ENCODE measurements at regions not wholly inside any gene's neighbourhood (a gene's known extent, or its start where the extent isn't known, plus 50 kb on each side); places are given as distances from the start of the nearest gene placed in this dataset.
"Not testable (repeated sequence)": the region's sequence is repeated elsewhere in the genome, so short reads cannot be mapped to it uniquely, and the experiment has no call there.

- H3K36me3 Mint-ChIP-seq (ENCODE audit: low read depth), result no peaks in the 10 kb centered on the region
- TF ChIP-seq CTCF (IDR thresholded peaks at IDR 0.05), result no peak
- peaks cover 13% of the 10 kb centered on the region for H3K4me1 Mint-ChIP-seq (ENCODE audit: low read depth)
- DNase-seq, result peak; percentile 19
- H3K9me3 Mint-ChIP-seq, result no peaks in the 10 kb centered on the region
- H3K4me3 Mint-ChIP-seq, result no peak overlapping the region
- H3K27ac Mint-ChIP-seq, result no peak overlapping the region
- peaks cover 23% of the 10 kb centered on the region for H3K27me3 Mint-ChIP-seq (ENCODE audit: insufficient read depth)
Observed at GRCh38 chr5:138686668-138687067, 66.6 kb upstream of the CTNNA1 start.

GRCh38 chr5:138685193-138685745 lies 68.0 kb upstream of the CTNNA1 start:
- Mint-ChIP-seq H3K4me3 (no peak overlapping the region), H3K4me1 (ENCODE audit: low read depth) (peaks cover 10% of the 10 kb centered on the region), H3K27ac (no peak overlapping the region), H3K27me3 (ENCODE audit: insufficient read depth) (peaks cover 25% of the 10 kb centered on the region), H3K9me3 (no peaks in the 10 kb centered on the region), H3K36me3 (ENCODE audit: low read depth) (no peaks in the 10 kb centered on the region)
- no peak for DNase-seq
- no peak for TF ChIP-seq CTCF (IDR thresholded peaks at IDR 0.05)

- H3K9me3 Mint-ChIP-seq; H3K36me3 Mint-ChIP-seq (ENCODE audit: low read depth); H3K4me3 Mint-ChIP-seq; H3K27ac Mint-ChIP-seq; DNase-seq: not testable (repeated sequence)
- Mint-ChIP-seq H3K4me1 (ENCODE audit: low read depth) (peaks cover 10% of the 10 kb centered on the region), H3K27me3 (ENCODE audit: insufficient read depth) (peaks cover 30% of the 10 kb centered on the region)
Observed at GRCh38 chr5:138682462-138682861, 70.8 kb upstream of the CTNNA1 start.

- Mint-ChIP-seq H3K9me3 (peaks cover 11% of the 10 kb centered on the region), H3K27me3 (ENCODE audit: insufficient read depth) (peaks cover 14% of the 10 kb centered on the region)
- H3K36me3 Mint-ChIP-seq (ENCODE audit: low read depth); H3K4me1 Mint-ChIP-seq (ENCODE audit: low read depth); H3K27ac Mint-ChIP-seq; H3K4me3 Mint-ChIP-seq; DNase-seq: not testable (repeated sequence)
Observed at GRCh38 chr5:138678826-138679225, 74.4 kb upstream of the CTNNA1 start.

DNA sequence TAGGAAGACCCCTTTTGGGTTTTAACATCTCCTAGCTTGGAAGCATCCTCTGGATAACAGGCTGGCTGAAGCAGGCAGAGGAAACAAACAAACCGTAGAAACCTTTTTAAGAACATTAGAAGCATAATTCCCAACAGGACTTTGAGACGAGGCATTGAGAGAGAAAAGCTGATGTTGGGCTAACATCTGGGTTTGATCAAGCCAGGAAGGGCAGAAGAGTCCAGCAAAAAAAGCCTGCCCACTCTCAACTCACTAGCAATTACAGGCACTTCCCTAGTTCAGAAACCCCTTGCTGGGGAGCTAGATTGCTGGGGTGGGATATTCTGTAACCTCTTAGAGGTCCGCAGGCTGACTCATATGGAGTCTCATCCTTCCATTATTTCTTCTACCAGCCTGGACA lies 75.4 kb upstream of the CTNNA1 start:
- Mint-ChIP-seq H3K36me3 (ENCODE audit: low read depth) (peaks cover 7% of the 10 kb centered on the region; the same call in 1 of the 2 replicates), H3K27me3 (ENCODE audit: insufficient read depth) (peaks cover 17% of the 10 kb centered on the region), H3K4me3 (no peak overlapping the region), H3K27ac (no peak overlapping the region), H3K9me3 (peaks cover 11% of the 10 kb centered on the region), H3K4me1 (ENCODE audit: low read depth) (no peaks in the 10 kb centered on the region)
- DNase-seq, result no peak
- no peak for TF ChIP-seq CTCF (IDR thresholded peaks at IDR 0.05)

- Mint-ChIP-seq H3K27ac (no peak overlapping the region), H3K27me3 (ENCODE audit: insufficient read depth) (peaks cover 17% of the 10 kb centered on the region), H3K4me3 (no peak overlapping the region), H3K9me3 (peaks cover 11% of the 10 kb centered on the region), H3K4me1 (ENCODE audit: low read depth) (no peaks in the 10 kb centered on the region), H3K36me3 (ENCODE audit: low read depth) (peaks cover 7% of the 10 kb centered on the region; the same call in 1 of the 2 replicates)
- DNase-seq, result no peak
- TF ChIP-seq CTCF (IDR thresholded peaks at IDR 0.05), result no peak
Observed at GRCh38 chr5:138676556-138677193, 76.5 kb upstream of the CTNNA1 start.
